ENCODE measurements at regions not wholly inside any gene's neighbourhood (a gene's known extent, or its start where the extent isn't known, plus 50 kb on each side); places are given as distances from the start of the nearest gene placed in this dataset.

- H3K9me3 ChIP-seq (ENCODE audit: control insufficient read depth, insufficient read depth, low read depth, low read length), result no peaks in the 10 kb centered on the region
- BruUV-seq (replicated peaks), result no TSS peak
- H3K27ac ChIP-seq (ENCODE audit: low read length), result no peak overlapping the region
- no peak for DNase-seq (ENCODE audit: low read depth, low spot score)
- no peaks in the 10 kb centered on the region for H3K4me1 ChIP-seq (ENCODE audit: control insufficient read depth, insufficient read depth, low read length)
- TF ChIP-seq POLR2AphosphoS5 (IDR thresholded peaks at IDR 0.05; ENCODE audit: low read depth, low read length), result no peak
- TF ChIP-seq REST (IDR thresholded peaks at IDR 0.05; ENCODE audit: insufficient read depth in 1 of 2, low read depth in 2 of 2, low read length in 1 of 2), result no peak
- TF ChIP-seq CTCF (IDR thresholded peaks at IDR 0.05), result no peak
- no peak for TF ChIP-seq TCF7L2 (IDR thresholded peaks at IDR 0.05; ENCODE audit: low read depth, low read length)
- no peak for TF ChIP-seq SIN3A (IDR thresholded peaks at IDR 0.05; ENCODE audit: borderline replicate concordance, insufficient read depth, low read depth, low read length)
- no peak overlapping the region for H3K4me3 ChIP-seq (ENCODE audit: low read depth in 2 of 2, low read length in 2 of 2)
- no peak for ATAC-seq
- in situ Hi-C loops (cut with HindIII; ENCODE audit: low pct_unique_long_range_greater_than_20kb, low sequenced_read_pairs) (no loop called here), intact Hi-C loops (cut with micrococcal nuclease; ENCODE audit: unreplicated experiment) (no loop called here)
- ChIA-PET POLR2A (no interaction called here), CTCF (no interaction called here)
- no peaks in the 10 kb centered on the region for H3K27me3 ChIP-seq (ENCODE audit: control insufficient read depth, insufficient read depth, low read length)
- no peaks in the 10 kb centered on the region for H3K36me3 ChIP-seq (ENCODE audit: control insufficient read depth, insufficient read depth, low read length)
Observed at GRCh38 chr10:24115403-24115802, 93.5 kb upstream of the KIAA1217 start.

GRCh38 chr10:24118246-24118645 is 90.7 kb upstream of the KIAA1217 start:
- DNase-seq (ENCODE audit: low read depth, low spot score) (no peak), ATAC-seq (no peak)
- Histone ChIP-seq H3K27ac (ENCODE audit: low read length) (no peak overlapping the region), H3K36me3 (ENCODE audit: control insufficient read depth, insufficient read depth, low read length) (no peaks in the 10 kb centered on the region), H3K9me3 (ENCODE audit: control insufficient read depth, insufficient read depth, low read depth, low read length) (no peaks in the 10 kb centered on the region), H3K27me3 (ENCODE audit: control insufficient read depth, insufficient read depth, low read length) (no peaks in the 10 kb centered on the region), H3K4me1 (ENCODE audit: control insufficient read depth, insufficient read depth, low read length) (no peaks in the 10 kb centered on the region), H3K4me3 (ENCODE audit: low read depth in 2 of 2, low read length in 2 of 2) (no peak overlapping the region)
- POLR2A ChIA-PET, result no interaction called here
- CTCF ChIA-PET, result no interaction called here
- intact Hi-C loops (cut with micrococcal nuclease; ENCODE audit: unreplicated experiment) (no loop called here), in situ Hi-C loops (cut with HindIII; ENCODE audit: low pct_unique_long_range_greater_than_20kb, low sequenced_read_pairs) (no loop called here)
- TF ChIP-seq REST (IDR thresholded peaks at IDR 0.05; ENCODE audit: insufficient read depth in 1 of 2, low read depth in 2 of 2, low read length in 1 of 2), result no peak
- TF ChIP-seq SIN3A (IDR thresholded peaks at IDR 0.05; ENCODE audit: borderline replicate concordance, insufficient read depth, low read depth, low read length), result no peak
- TF ChIP-seq POLR2AphosphoS5 (IDR thresholded peaks at IDR 0.05; ENCODE audit: low read depth, low read length), result no peak
- no peak for TF ChIP-seq TCF7L2 (IDR thresholded peaks at IDR 0.05; ENCODE audit: low read depth, low read length)
- no peak for TF ChIP-seq CTCF (IDR thresholded peaks at IDR 0.05)
- no TSS peak for BruUV-seq (replicated peaks)
